Breast epithelium (tissue), 3 donors: ENCODE measurements at regions not wholly inside any gene's neighbourhood (a gene's known extent, or its start where the extent isn't known, plus 50 kb on each side); places are given as distances from the start of the nearest gene placed in this dataset.

ENCODE experiments used
- POLR2A ChIP-seq: fragments of 450-650 bp; IDR thresholded peaks from one replicate; pipeline ENCODE4 v1.6.1; 2016; ENCODE audit warnings: antibody characterized with exemption, mild to moderate bottlenecking, moderate library complexity
- POLR2AphosphoS5 ChIP-seq, 3 donors: sonication (generic); formaldehyde crosslinking; IDR thresholded peaks; one replicate each; pipeline ENCODE4 v1.6.1; 2017; ENCODE audit warnings: antibody characterized with exemption in 3 of 3
- TF ChIP-seq, protein P1 (sequence below), 3 donors: fragments of 450-650 bp; IDR thresholded peaks; one replicate each; pipeline ENCODE4 v1.5.1; 2016 to 2017; ENCODE audit warnings: antibody characterized with exemption in 3 of 3, mild to moderate bottlenecking in 3 of 3, moderate library complexity in 3 of 3

DNA sequence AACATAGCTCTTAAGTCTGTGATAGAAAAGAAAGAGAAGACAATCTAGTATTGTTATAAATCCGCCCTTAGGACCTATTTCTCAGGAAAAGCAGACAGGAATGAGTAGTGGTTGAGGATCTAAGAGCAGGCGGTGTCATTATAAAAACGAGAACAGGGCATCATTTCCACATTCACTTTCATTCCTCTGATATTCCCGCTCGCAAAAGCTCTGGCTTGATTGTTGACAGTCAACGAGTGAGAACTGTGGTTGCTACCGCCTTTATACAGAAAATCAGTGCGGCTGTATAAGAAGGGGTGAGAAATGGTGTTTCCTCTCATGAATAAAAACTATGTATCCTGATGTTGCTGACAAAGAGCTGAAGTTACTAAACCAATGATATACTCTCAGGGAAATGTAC, 1409.6 kb upstream of the WWC1 start:
- no peak for TF ChIP-seq POLR2A
- TF ChIP-seq, protein P1, sequence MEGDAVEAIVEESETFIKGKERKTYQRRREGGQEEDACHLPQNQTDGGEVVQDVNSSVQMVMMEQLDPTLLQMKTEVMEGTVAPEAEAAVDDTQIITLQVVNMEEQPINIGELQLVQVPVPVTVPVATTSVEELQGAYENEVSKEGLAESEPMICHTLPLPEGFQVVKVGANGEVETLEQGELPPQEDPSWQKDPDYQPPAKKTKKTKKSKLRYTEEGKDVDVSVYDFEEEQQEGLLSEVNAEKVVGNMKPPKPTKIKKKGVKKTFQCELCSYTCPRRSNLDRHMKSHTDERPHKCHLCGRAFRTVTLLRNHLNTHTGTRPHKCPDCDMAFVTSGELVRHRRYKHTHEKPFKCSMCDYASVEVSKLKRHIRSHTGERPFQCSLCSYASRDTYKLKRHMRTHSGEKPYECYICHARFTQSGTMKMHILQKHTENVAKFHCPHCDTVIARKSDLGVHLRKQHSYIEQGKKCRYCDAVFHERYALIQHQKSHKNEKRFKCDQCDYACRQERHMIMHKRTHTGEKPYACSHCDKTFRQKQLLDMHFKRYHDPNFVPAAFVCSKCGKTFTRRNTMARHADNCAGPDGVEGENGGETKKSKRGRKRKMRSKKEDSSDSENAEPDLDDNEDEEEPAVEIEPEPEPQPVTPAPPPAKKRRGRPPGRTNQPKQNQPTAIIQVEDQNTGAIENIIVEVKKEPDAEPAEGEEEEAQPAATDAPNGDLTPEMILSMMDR (IDR thresholded peaks at IDR 0.05) = no peak
- no peak for TF ChIP-seq POLR2AphosphoS5 (IDR thresholded peaks at IDR 0.05)
